ENCODE measurements at regions not wholly inside any gene's neighbourhood (a gene's known extent, or its start where the extent isn't known, plus 50 kb on each side); places are given as distances from the start of the nearest gene placed in this dataset.

DNA sequence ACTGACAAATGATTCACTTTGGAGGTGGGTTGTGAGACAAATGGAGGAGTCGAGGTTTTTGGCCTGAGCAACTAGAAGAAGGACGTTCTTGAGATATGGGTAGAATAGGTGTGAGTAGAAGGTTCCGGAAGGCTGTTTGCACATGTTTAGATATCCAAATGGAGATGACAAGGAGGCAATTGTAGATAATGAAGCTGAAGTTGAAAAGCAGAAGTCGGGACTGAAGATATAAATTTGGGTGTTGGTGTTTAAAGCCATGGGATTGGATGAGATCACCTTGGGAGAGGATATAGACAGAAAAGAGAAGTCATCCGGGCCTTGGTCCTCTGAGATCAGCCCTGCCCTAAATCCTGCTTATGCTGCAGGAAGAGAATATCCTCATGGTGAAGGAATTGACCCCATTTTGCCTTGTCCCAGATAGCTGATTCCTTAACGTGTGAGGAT is 75.5 kb upstream of the CD44 start:
- TF ChIP-seq CTCF (optimal IDR thresholded peaks at IDR 0.05 in 1 of 3, IDR thresholded peaks at IDR 0.05 in 1 of 3, conservative IDR thresholded peaks at IDR 0.05 in 1 of 3; ENCODE audit: extremely low read depth in 1 of 3, insufficient read depth in 2 of 3, low read length in 3 of 3) (no peak), EZH2 (IDR thresholded peaks at IDR 0.05; ENCODE audit: low read length) (no peak)

Measured in keratinocyte (primary cell).